ENCODE measurements at regions not wholly inside any gene's neighbourhood (a gene's known extent, or its start where the extent isn't known, plus 50 kb on each side); places are given as distances from the start of the nearest gene placed in this dataset.

DNA sequence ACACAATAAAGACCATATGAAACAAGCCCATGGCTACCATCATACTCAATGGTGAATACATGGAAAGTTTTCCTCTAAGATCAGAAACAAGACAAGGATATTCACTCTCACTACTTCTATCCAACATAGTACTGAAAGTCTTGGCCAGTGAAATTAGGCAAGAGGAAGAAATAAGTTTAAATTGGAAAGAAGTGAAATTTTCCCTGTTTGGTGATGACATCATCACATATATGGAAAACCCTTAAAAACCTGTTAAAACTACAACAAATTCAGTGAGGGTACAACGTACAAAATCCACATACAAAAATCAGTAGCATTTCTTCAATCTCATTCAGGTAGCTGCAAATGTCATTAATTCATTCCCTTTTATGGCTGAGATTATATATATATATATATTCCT lies 164.0 kb upstream of the IRS4 start:
- TF ChIP-seq SP1 (IDR thresholded peaks at IDR 0.05): no peak
- TF ChIP-seq SUZ12 (IDR thresholded peaks at IDR 0.05): no peak
- no peak for TF ChIP-seq HDGF (IDR thresholded peaks at IDR 0.05; ENCODE audit: borderline replicate concordance)
- TF ChIP-seq TARDBP (IDR thresholded peaks at IDR 0.05): no peak
- no peak for TF ChIP-seq NFRKB (IDR thresholded peaks at IDR 0.05)
- TF ChIP-seq ARNT (IDR thresholded peaks at IDR 0.05): no peak
- TF ChIP-seq FOXA1 (IDR thresholded peaks at IDR 0.05): no peak
- TF ChIP-seq ELF4 (IDR thresholded peaks at IDR 0.05): no peak
- no peak for TF ChIP-seq BHLHE40 (IDR thresholded peaks at IDR 0.05; ENCODE audit: borderline replicate concordance)
- TF ChIP-seq FOXM1 (IDR thresholded peaks at IDR 0.05; ENCODE audit: borderline replicate concordance): no peak
- TF ChIP-seq, protein P1, sequence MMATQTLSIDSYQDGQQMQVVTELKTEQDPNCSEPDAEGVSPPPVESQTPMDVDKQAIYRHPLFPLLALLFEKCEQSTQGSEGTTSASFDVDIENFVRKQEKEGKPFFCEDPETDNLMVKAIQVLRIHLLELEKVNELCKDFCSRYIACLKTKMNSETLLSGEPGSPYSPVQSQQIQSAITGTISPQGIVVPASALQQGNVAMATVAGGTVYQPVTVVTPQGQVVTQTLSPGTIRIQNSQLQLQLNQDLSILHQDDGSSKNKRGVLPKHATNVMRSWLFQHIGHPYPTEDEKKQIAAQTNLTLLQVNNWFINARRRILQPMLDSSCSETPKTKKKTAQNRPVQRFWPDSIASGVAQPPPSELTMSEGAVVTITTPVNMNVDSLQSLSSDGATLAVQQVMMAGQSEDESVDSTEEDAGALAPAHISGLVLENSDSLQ (IDR thresholded peaks at IDR 0.05): no peak
- TF ChIP-seq ZNF384 (IDR thresholded peaks at IDR 0.05): no peak
